HEK293T (cell line): ENCODE measurements at regions not wholly inside any gene's neighbourhood (a gene's known extent, or its start where the extent isn't known, plus 50 kb on each side); places are given as distances from the start of the nearest gene placed in this dataset.

Experiments
- CTCF ChIA-PET: fragments of 350-600 bp; formaldehyde crosslinking; extraction: SDS; loops from one replicate; lab custom pipeline; 2021; ENCODE audit warnings: antibody characterized with exemption, inconsistent platforms; lab: Yijun Ruan, JAX
- POLR2A ChIA-PET: fragments of 350-600 bp; formaldehyde crosslinking; extraction: SDS; loops from one replicate; lab custom pipeline; 2020; ENCODE audit warnings: antibody characterized with exemption, inconsistent platforms; lab: Yijun Ruan, JAX
- DNase-seq: peaks from one replicate; pipeline ENCODE4 v3.0.0; 2012; ENCODE audit warnings: mixed read lengths; ENCODE audit errors: extremely low spot score
- ARNT ChIP-seq: fragments of 450-650 bp; IDR thresholded peaks from 2 replicates; pipeline ENCODE4 v1.6.1; 2017; ENCODE audit warnings: mild to moderate bottlenecking
- BHLHE40 ChIP-seq: fragments of 450-650 bp; IDR thresholded peaks from 2 replicates; pipeline ENCODE4 v1.6.1; 2016; ENCODE audit warnings: mild to moderate bottlenecking, moderate library complexity, borderline replicate concordance
- CTBP1 ChIP-seq: fragments of 450-650 bp; IDR thresholded peaks from 2 replicates; pipeline ENCODE4 v1.6.1; 2016; ENCODE audit warnings: borderline replicate concordance
- ELF4 ChIP-seq: fragments of 450-650 bp; IDR thresholded peaks from 2 replicates; pipeline ENCODE4 v1.6.1; 2017; ENCODE audit warnings: antibody characterized with exemption
- FOXA1 ChIP-seq: fragments of 450-650 bp; IDR thresholded peaks from 2 replicates; pipeline ENCODE4 v1.6.1; 2016; ENCODE audit warnings: mild to moderate bottlenecking
- FOXK2 ChIP-seq: fragments of 450-650 bp; IDR thresholded peaks from 2 replicates; pipeline ENCODE4 v1.6.1; 2016; ENCODE audit warnings: mild to moderate bottlenecking
- FOXM1 ChIP-seq: fragments of 450-650 bp; IDR thresholded peaks from 2 replicates; pipeline ENCODE4 v1.6.1; 2017; ENCODE audit warnings: mild to moderate bottlenecking, borderline replicate concordance
- HDGF ChIP-seq: fragments of 450-650 bp; IDR thresholded peaks from 2 replicates; pipeline ENCODE4 v1.6.1; 2017; ENCODE audit warnings: antibody characterized with exemption, borderline replicate concordance
- L3MBTL2 ChIP-seq: fragments of 450-650 bp; conservative IDR thresholded peaks from 2 replicates; pipeline ENCODE4 v1.6.1; 2016; ENCODE audit warnings: mild to moderate bottlenecking
- LEF1 ChIP-seq: fragments of 450-650 bp; IDR thresholded peaks from 2 replicates; pipeline ENCODE4 v1.6.1; 2017; ENCODE audit warnings: mild to moderate bottlenecking, borderline replicate concordance
- NFRKB ChIP-seq: fragments of 450-650 bp; IDR thresholded peaks from 2 replicates; pipeline ENCODE4 v1.6.1; 2016; ENCODE audit warnings: mild to moderate bottlenecking, moderate library complexity
- SP1 ChIP-seq: fragments of 450-650 bp; IDR thresholded peaks from 2 replicates; pipeline ENCODE4 v1.6.1; 2017
- SUZ12 ChIP-seq: fragments of 450-650 bp; IDR thresholded peaks from 2 replicates; pipeline ENCODE4 v1.6.1; 2016; ENCODE audit warnings: mild to moderate bottlenecking
- TARDBP ChIP-seq: fragments of 450-650 bp; IDR thresholded peaks from 2 replicates; pipeline ENCODE4 v1.6.1; 2016
- ZNF384 ChIP-seq: fragments of 450-650 bp; IDR thresholded peaks from 2 replicates; pipeline ENCODE4 v1.6.1; 2016
- TF ChIP-seq, protein P1 (sequence below): fragments of 450-650 bp; IDR thresholded peaks from 2 replicates; pipeline ENCODE4 v1.6.1; 2016

DNA sequence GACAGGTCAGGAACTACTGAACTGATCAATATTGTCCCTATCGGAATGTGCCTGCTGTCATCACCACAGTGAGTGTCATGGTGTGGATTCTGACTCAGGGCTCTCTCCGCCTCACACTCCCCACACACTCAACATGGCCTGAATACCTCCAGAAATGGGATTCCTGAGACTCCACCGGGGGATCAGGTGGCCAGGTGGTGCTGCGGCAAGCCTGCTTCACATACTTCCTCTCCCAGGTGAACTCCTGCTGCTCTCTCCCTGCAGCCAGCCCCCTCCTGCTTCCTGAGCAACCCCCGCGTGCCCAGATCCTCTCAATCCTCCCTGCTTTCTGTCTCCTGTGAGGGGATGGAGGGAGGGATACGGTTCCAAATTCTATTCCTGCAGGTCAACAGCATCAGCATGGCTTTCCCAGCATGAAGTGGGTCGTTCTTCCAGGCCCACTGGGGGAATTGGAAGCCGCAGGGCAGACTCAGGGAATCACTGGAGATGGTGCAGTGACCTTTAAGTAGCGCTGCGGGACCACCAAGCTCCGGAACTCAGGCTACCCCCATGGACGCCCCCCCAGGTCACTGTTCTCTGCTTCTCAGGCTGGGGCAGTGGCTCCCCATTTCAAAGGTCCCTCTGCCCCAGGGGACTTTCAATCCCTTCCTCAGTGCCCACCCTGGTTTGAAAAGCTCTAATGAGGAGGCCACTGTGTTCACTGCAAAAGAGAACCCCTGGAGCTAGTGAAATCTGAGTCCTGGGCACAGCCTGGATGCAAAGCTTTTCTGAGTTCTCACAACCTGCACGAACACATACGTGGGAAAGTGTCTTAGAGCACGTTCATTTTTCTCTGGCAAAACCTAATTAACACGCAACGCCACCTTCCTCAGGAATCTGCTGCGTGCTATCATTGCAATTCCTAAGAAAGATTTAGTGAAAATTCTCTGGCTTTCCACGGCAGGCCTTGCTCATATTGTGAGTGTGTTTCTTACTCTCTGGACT lies 168.4 kb downstream of the ZFP36L2 start:
- ChIA-PET CTCF (interaction anchor here (0.6 kb wide), 1 partner anchor 114 kb away, joined by 3 read pairs; no protein-coding TSS in a partner anchor), POLR2A (no interaction called here)

GRCh38 chr2:43057026-43057741 lies 169.2 kb downstream of the ZFP36L2 start:
- no peak for DNase-seq
- ChIA-PET POLR2A (no interaction called here), CTCF (no interaction called here)
- TF ChIP-seq NFRKB: no peak
- TF ChIP-seq ZNF384: no peak
- no peak for TF ChIP-seq SP1
- TF ChIP-seq SUZ12: no peak
- no peak for TF ChIP-seq FOXK2
- no peak for TF ChIP-seq TARDBP
- no peak for TF ChIP-seq ELF4
- TF ChIP-seq CTBP1: no peak

More for the DNA sequence above, 168.4 kb downstream of the ZFP36L2 start:
- no peak for TF ChIP-seq FOXA1
- TF ChIP-seq HDGF: no peak
- no peak for TF ChIP-seq ELF4
- TF ChIP-seq, protein P1, sequence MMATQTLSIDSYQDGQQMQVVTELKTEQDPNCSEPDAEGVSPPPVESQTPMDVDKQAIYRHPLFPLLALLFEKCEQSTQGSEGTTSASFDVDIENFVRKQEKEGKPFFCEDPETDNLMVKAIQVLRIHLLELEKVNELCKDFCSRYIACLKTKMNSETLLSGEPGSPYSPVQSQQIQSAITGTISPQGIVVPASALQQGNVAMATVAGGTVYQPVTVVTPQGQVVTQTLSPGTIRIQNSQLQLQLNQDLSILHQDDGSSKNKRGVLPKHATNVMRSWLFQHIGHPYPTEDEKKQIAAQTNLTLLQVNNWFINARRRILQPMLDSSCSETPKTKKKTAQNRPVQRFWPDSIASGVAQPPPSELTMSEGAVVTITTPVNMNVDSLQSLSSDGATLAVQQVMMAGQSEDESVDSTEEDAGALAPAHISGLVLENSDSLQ: no peak
- TF ChIP-seq ARNT: no peak
- no peak for TF ChIP-seq LEF1
- TF ChIP-seq FOXM1: no peak
- no peak for TF ChIP-seq FOXK2
- no peak for DNase-seq

GRCh38 chr2:43055985-43056384 lies 170.4 kb downstream of the ZFP36L2 start:
- POLR2A ChIA-PET: no interaction called here
- no peak for TF ChIP-seq FOXM1
- no peak for TF ChIP-seq FOXK2
- no peak for TF ChIP-seq ELF4
- no peak for TF ChIP-seq L3MBTL2
- DNase-seq: no peak
- CTCF ChIA-PET: no interaction called here

- no peak for TF ChIP-seq SUZ12
- no peak for TF ChIP-seq FOXM1
- no peak for TF ChIP-seq CTBP1
- TF ChIP-seq NFRKB: no peak
- no peak for TF ChIP-seq HDGF
- no peak for TF ChIP-seq LEF1
- DNase-seq: no peak
- ChIA-PET CTCF (interaction anchor here (1.2 kb wide), 1 partner anchor 114 kb away, joined by 3 read pairs; no protein-coding TSS in a partner anchor), POLR2A (no interaction called here)
Observed at GRCh38 chr2:43055086-43055912, 171.1 kb downstream of the ZFP36L2 start.

DNA sequence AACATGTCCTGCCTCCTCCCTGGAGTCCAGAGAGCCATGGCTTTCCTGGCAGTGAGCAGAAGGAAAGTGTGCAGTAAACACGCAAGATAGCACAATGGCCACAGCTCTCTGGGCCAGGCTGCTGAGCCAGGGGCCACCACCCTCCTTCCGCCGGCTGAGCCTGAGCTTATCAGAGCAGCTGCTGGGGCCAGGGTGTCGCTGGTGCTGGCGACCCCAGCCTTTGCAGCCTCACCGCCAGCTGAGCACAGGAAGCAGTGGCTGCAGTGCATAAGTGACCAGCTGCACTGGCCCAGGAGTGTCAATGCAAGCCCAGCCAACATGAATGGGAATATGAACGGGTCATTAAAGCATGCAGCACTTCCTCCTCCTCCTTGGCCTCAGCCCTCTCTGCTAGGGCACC lies 172.0 kb downstream of the ZFP36L2 start:
- CTCF ChIA-PET: interaction anchor here (1.2 kb wide), 1 partner anchor 115 kb away, joined by 3 read pairs; no protein-coding TSS in a partner anchor
- TF ChIP-seq ZNF384 (no peak), FOXK2 (no peak), SP1 (no peak), FOXM1 (no peak), TARDBP (no peak), FOXA1 (no peak), CTBP1 (no peak), SUZ12 (no peak), ELF4 (no peak), ARNT (no peak), NFRKB (no peak), LEF1 (no peak)
- TF ChIP-seq, protein P1: no peak
- POLR2A ChIA-PET: no interaction called here
- no peak for DNase-seq

DNA sequence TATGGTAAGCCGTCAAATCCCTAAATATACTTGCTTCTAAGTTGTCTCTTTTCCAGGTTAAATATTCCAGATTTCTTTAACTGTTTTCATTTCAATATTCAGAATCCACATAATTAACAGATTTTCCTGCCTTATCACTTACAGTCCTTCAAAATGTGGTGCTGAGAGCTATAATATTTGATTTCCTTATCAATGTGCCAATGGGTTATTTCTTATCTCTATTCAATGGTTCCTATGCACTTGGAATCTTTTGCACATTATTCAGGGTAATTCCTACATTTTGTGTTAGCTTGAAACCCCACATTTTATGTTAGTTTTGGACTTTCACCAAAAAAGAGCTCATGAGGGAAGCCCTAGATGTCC lies 173.5 kb downstream of the ZFP36L2 start:
- no peak for TF ChIP-seq ARNT
- TF ChIP-seq CTBP1: no peak
- TF ChIP-seq, protein P1: no peak
- TF ChIP-seq SUZ12: no peak
- no peak for TF ChIP-seq HDGF
- no peak for TF ChIP-seq ZNF384
- no peak for TF ChIP-seq BHLHE40
- no peak for TF ChIP-seq SP1
- TF ChIP-seq ELF4: no peak
- ChIA-PET POLR2A (no interaction called here), CTCF (no interaction called here)
- no peak for DNase-seq
